Activated T-cell treated with anti-CD3 and anti-CD28 coated beads, Interleukin-2, amount 50 U/mL, for 72 hours (primary cell): ENCODE measurements at regions not wholly inside any gene's neighbourhood (a gene's known extent, or its start where the extent isn't known, plus 50 kb on each side); places are given as distances from the start of the nearest gene placed in this dataset.

Experiments used
- ATAC-seq, 2 donors: fragments of 150-1000 bp; cut with Tn5 transposase; replicated peaks in 1 of 2; 2 replicates each; pipeline ENCODE4 v1.10.0; 2021; ENCODE audit warnings: moderate library complexity in 2 of 2, mild to moderate bottlenecking in 1 of 2
- DNase-seq, 2 donors: peaks; one replicate each; pipeline ENCODE4 v3.0.0; 2021 to 2022; ENCODE audit warnings: mixed read lengths in 1 of 2
- H3K27ac Mint-ChIP-seq: one replicate; pipeline ENCODE4 v1.8.0; 2022; ENCODE audit warnings: mild to moderate bottlenecking, moderate library complexity, mixed read lengths
- H3K27me3 Mint-ChIP-seq: one replicate; pipeline ENCODE4 v1.8.0; 2022; ENCODE audit warnings: low read depth, mixed read lengths
- H3K36me3 Mint-ChIP-seq, 2 donors: one replicate each; pipeline ENCODE4 v1.8.0; 2022; ENCODE audit warnings: mixed read lengths in 2 of 2, mild to moderate bottlenecking in 1 of 2; ENCODE audit not compliant: insufficient read depth in 2 of 2
- H3K4me1 Mint-ChIP-seq: one replicate; pipeline ENCODE4 v1.8.0; 2022; ENCODE audit warnings: low read depth, mixed read lengths
- H3K4me3 Mint-ChIP-seq, 2 donors: one replicate each; pipeline ENCODE4 v1.8.0; 2022; ENCODE audit warnings: mild to moderate bottlenecking in 2 of 2, mixed read lengths in 2 of 2, moderate library complexity in 2 of 2
- H3K9me3 Mint-ChIP-seq, 2 donors: one replicate each; pipeline ENCODE4 v1.8.0; 2022; ENCODE audit warnings: mixed read lengths in 2 of 2

DNA sequence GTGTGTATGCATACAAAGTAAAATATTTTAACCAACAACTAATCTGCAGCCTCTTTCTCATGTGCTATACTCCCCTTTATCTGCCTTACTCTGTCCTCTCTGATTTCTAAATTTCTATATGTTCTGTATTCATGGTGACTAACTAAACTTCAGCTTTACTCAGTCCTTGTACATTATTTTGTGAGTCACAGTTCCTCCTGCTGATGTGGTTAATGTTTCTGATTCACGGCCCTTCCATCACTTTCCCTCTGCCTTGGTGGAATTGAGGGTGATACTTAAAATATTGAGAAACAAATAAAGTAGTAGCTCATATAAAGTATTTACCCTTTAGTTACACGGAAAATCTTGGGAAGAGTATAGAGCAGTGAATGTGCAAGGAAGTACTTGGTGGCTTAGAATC lies 899.1 kb upstream of the ZWINT start:
- Mint-ChIP-seq H3K27me3 (no peaks in the 10 kb centered on the region), H3K27ac (no peak overlapping the region), H3K4me3 (no peak overlapping the region), H3K4me1 (no peaks in the 10 kb centered on the region), H3K9me3 (peaks cover 11 to 17% of the 10 kb centered on the region in 2 donors), H3K36me3 (no peaks in the 10 kb centered on the region)
- no peak for DNase-seq
- ATAC-seq, result no peak

- no peak for DNase-seq
- ATAC-seq, result no peak
- no peaks in the 10 kb centered on the region for H3K4me1 Mint-ChIP-seq
- no peak overlapping the region for H3K4me3 Mint-ChIP-seq
- H3K27me3 Mint-ChIP-seq, result no peaks in the 10 kb centered on the region
- no peaks in the 10 kb centered on the region for H3K36me3 Mint-ChIP-seq
- H3K27ac Mint-ChIP-seq, result no peak overlapping the region
- peaks cover 1 to 2% of the 10 kb centered on the region in 2 donors for H3K9me3 Mint-ChIP-seq
Measured at GRCh38 chr10:57249615-57250281, 888.7 kb upstream of the ZWINT start.

- no peak for DNase-seq
- no peak overlapping the region for H3K27ac Mint-ChIP-seq
Measured at GRCh38 chr10:57247271-57247670, 886.2 kb upstream of the ZWINT start.

GRCh38 chr10:57225920-57226319 lies 864.9 kb upstream of the ZWINT start:
- H3K27me3 Mint-ChIP-seq, result no peaks in the 10 kb centered on the region
- peaks cover 8% of the 10 kb centered on the region in 2 donors for H3K9me3 Mint-ChIP-seq
- DNase-seq, result no peak
- H3K27ac Mint-ChIP-seq, result no peak overlapping the region
- no peaks in the 10 kb centered on the region for H3K4me1 Mint-ChIP-seq
- ATAC-seq, result no peak
- no peaks in the 10 kb centered on the region for H3K36me3 Mint-ChIP-seq
- H3K4me3 Mint-ChIP-seq, result no peak overlapping the region

More at GRCh38 chr10:57247271-57247670, 886.2 kb upstream of the ZWINT start:
- H3K36me3 Mint-ChIP-seq, result no peaks in the 10 kb centered on the region
- H3K4me1 Mint-ChIP-seq, result no peaks in the 10 kb centered on the region
- no peaks in the 10 kb centered on the region for H3K27me3 Mint-ChIP-seq
- no peak overlapping the region for H3K4me3 Mint-ChIP-seq
- ATAC-seq, result no peak
- H3K9me3 Mint-ChIP-seq, result peaks cover 0 to 4% of the 10 kb centered on the region in 2 donors

DNA sequence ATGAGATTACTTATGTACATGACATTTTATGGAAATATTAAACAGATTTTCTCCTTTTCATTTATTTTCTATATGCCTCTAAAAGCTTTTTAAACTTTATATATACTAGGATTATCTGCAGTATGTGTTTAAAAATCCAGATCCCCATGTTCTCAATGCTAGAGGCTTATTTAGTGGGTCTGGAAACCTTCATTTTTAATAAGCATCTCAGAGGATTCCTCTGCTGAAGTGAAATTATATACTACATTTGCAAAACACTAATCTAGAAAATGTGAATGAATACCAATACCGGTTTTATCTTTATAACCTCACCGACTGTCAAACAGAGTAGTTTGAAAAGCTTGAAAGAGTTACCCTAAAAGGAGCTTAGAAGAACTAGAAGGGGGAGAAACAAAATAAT lies 863.8 kb upstream of the ZWINT start:
- Mint-ChIP-seq H3K27me3 (no peaks in the 10 kb centered on the region), H3K9me3 (peaks cover 4 to 6% of the 10 kb centered on the region in 2 donors), H3K4me1 (no peaks in the 10 kb centered on the region), H3K36me3 (no peaks in the 10 kb centered on the region), H3K27ac (no peak overlapping the region), H3K4me3 (no peak overlapping the region)
- no peak for DNase-seq
- no peak for ATAC-seq

GRCh38 chr10:57222603-57223002 lies 861.5 kb upstream of the ZWINT start:
- DNase-seq, result no peak
- H3K9me3 Mint-ChIP-seq, result peaks cover 2 to 5% of the 10 kb centered on the region in 2 donors
- H3K27me3 Mint-ChIP-seq, result no peaks in the 10 kb centered on the region
- no peak overlapping the region for H3K4me3 Mint-ChIP-seq
- ATAC-seq, result no peak
- no peak overlapping the region for H3K27ac Mint-ChIP-seq
- no peaks in the 10 kb centered on the region for H3K36me3 Mint-ChIP-seq
- no peaks in the 10 kb centered on the region for H3K4me1 Mint-ChIP-seq

DNA sequence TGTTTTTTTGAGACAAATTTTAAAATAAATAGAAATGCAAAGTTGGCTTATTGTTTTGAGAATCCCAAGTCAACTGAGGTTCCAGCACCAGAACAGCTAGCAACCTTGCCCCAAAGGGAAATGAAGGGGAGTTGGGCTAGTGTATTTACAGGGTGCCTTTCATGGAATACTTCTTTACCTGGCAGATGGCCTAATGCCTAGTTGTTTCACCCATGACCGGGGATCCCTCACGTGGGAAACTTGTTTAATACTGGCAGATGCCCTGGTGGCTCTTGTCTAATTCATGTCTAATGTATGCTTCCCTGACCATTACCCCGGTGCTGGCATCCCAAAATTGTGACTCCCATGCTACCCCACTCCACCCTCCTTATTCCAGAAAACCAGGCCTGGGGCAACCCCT lies 861.1 kb upstream of the ZWINT start:
- no peaks in the 10 kb centered on the region for H3K27me3 Mint-ChIP-seq
- no peaks in the 10 kb centered on the region for H3K36me3 Mint-ChIP-seq
- H3K9me3 Mint-ChIP-seq, result peaks cover 2 to 5% of the 10 kb centered on the region in 2 donors
- no peaks in the 10 kb centered on the region for H3K4me1 Mint-ChIP-seq
- DNase-seq (no peak), ATAC-seq (no peak)
- no peak overlapping the region for H3K4me3 Mint-ChIP-seq
- H3K27ac Mint-ChIP-seq, result no peak overlapping the region

DNA sequence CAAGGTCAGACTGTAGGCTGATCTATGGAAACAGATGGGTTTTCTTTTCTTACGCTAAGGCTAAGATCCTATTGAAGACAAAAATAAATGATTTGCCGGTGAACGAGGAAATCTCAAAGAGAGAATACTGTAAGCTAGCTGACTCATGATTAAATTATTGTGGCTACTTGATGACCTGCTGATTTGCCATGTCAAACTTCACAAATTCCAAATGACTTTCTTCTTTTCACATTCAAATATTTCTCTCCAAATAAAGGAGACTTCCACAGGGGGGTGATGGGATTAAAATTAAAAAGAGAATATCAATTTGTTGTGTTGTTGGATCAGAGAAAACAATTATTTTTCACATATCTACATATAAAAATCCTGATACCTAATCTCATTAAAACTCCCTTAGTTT lies 860.6 kb upstream of the ZWINT start:
- ATAC-seq (no peak), DNase-seq (no peak)
- H3K27ac Mint-ChIP-seq, result no peak overlapping the region
- H3K36me3 Mint-ChIP-seq, result no peaks in the 10 kb centered on the region
- no peak overlapping the region for H3K4me3 Mint-ChIP-seq
- no peaks in the 10 kb centered on the region for H3K27me3 Mint-ChIP-seq
- peaks cover 2 to 3% of the 10 kb centered on the region in 2 donors for H3K9me3 Mint-ChIP-seq
- H3K4me1 Mint-ChIP-seq, result no peaks in the 10 kb centered on the region

GRCh38 chr10:57218382-57218781 lies 857.3 kb upstream of the ZWINT start:
- H3K9me3 Mint-ChIP-seq, result peaks cover 4 to 6% of the 10 kb centered on the region in 2 donors
- ATAC-seq (no peak), DNase-seq (no peak)
- H3K4me1 Mint-ChIP-seq, result no peaks in the 10 kb centered on the region
- no peak overlapping the region for H3K4me3 Mint-ChIP-seq
- no peak overlapping the region for H3K27ac Mint-ChIP-seq
- H3K36me3 Mint-ChIP-seq, result no peaks in the 10 kb centered on the region
- H3K27me3 Mint-ChIP-seq, result no peaks in the 10 kb centered on the region

GRCh38 chr10:57202356-57202755 lies 841.3 kb upstream of the ZWINT start:
- ATAC-seq (no peak), DNase-seq (no peak)
- no peaks in the 10 kb centered on the region for H3K27me3 Mint-ChIP-seq
- H3K4me1 Mint-ChIP-seq, result no peaks in the 10 kb centered on the region
- peaks cover 5 to 6% of the 10 kb centered on the region in 2 donors for H3K9me3 Mint-ChIP-seq
- H3K27ac Mint-ChIP-seq, result no peak overlapping the region
- no peak overlapping the region for H3K4me3 Mint-ChIP-seq
- H3K36me3 Mint-ChIP-seq, result peaks cover 2% of the 10 kb centered on the region in 2 donors

- H3K9me3 Mint-ChIP-seq, result peaks cover 11 to 12% of the 10 kb centered on the region in 2 donors
- H3K4me3 Mint-ChIP-seq, result no peak overlapping the region
- ATAC-seq (no peak), DNase-seq (no peak)
- no peaks in the 10 kb centered on the region for H3K4me1 Mint-ChIP-seq
- no peaks in the 10 kb centered on the region for H3K27me3 Mint-ChIP-seq
- H3K36me3 Mint-ChIP-seq, result no peaks in the 10 kb centered on the region
- H3K27ac Mint-ChIP-seq, result no peak overlapping the region
Measured at GRCh38 chr10:57188846-57189245, 827.8 kb upstream of the ZWINT start.

DNA sequence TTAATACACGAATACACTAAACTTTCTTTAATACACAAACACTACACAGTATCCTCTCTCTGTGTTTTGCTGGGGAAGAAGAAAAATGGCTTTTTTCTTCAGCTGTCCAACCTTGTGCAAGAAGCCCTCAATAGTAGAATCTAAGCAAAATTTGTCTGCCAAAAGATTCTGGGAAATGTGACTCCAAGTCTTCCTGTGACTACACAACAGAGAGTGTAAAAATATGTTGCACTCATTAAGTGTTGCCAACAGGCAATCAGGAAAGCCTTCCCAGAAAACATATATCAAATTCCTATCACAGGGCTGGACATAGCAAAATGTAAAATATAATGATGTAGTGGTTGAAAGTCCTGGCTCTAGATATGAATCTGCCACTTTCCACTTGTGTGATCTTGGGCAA lies 825.1 kb upstream of the ZWINT start:
- Mint-ChIP-seq H3K4me3 (no peak overlapping the region), H3K36me3 (no peaks in the 10 kb centered on the region), H3K27ac (no peak overlapping the region), H3K27me3 (no peaks in the 10 kb centered on the region), H3K4me1 (no peaks in the 10 kb centered on the region), H3K9me3 (peaks cover 10 to 12% of the 10 kb centered on the region in 2 donors)
- ATAC-seq (no peak), DNase-seq (no peak)

DNA sequence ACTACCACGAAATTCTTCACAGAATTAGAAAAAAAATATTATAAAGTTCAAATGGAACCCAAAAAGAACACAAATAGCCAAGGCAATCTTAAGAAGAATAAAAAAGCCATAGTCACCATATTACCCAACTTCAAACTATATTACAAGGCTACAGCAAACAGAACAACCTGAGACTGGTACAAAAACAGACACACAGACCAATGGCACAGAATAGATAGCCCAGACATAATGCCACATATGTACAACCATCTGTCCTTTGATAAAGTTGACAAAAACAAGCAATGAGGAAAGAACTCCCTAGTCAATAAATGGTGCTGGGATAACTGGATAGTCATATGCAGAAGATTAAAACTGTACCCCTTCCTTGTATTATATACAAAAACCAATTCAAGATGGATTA lies 808.5 kb upstream of the ZWINT start:
- Mint-ChIP-seq H3K4me1 (no peaks in the 10 kb centered on the region), H3K4me3 (no peak overlapping the region), H3K36me3 (peaks cover 0 to 2% of the 10 kb centered on the region in 2 donors), H3K27me3 (no peaks in the 10 kb centered on the region), H3K27ac (no peak overlapping the region), H3K9me3 (peaks cover 4 to 5% of the 10 kb centered on the region in 2 donors)
- no peak for ATAC-seq
- no peak for DNase-seq

GRCh38 chr10:57168611-57169240 lies 807.7 kb upstream of the ZWINT start:
- Mint-ChIP-seq H3K4me3 (no peak overlapping the region), H3K9me3 (peaks cover 3 to 8% of the 10 kb centered on the region in 2 donors), H3K27me3 (no peaks in the 10 kb centered on the region), H3K4me1 (no peaks in the 10 kb centered on the region), H3K36me3 (peaks cover 0 to 2% of the 10 kb centered on the region in 2 donors), H3K27ac (no peak overlapping the region)
- DNase-seq (no peak), ATAC-seq (no peak)
